Left renal cortex interstitium (tissue), 4 donors: ENCODE measurements at regions not wholly inside any gene's neighbourhood (a gene's known extent, or its start where the extent isn't known, plus 50 kb on each side); places are given as distances from the start of the nearest gene placed in this dataset.

Source experiments
- DNase-seq, 4 donors: peaks; one replicate each; pipeline ENCODE4 v3.0.0-alpha.2; 2013; ENCODE audit warnings: low read depth in 4 of 4, low spot score in 2 of 4, missing footprints in 1 of 4

GRCh38 chr9:86765746-86766430, 181.4 kb downstream of the GAS1 start:
- DNase-seq = no peak

- DNase-seq = no peak
These were observed 182.5 kb downstream of the GAS1 start for GRCh38 chr9:86764671-86765343.

- DNase-seq = no peak
These were observed 183.1 kb downstream of the GAS1 start for GRCh38 chr9:86764221-86764624.

GRCh38 chr9:86763791-86764190, 183.5 kb downstream of the GAS1 start:
- no peak for DNase-seq

GRCh38 chr9:86757382-86757720, 190.0 kb downstream of the GAS1 start:
- no peak for DNase-seq

GRCh38 chr9:86756576-86757381, 190.5 kb downstream of the GAS1 start:
- DNase-seq = no peak

GRCh38 chr9:86755561-86755941, 191.8 kb downstream of the GAS1 start:
- no peak for DNase-seq

GRCh38 chr9:86754581-86755560, 192.4 kb downstream of the GAS1 start:
- no peak for DNase-seq

- DNase-seq = no peak
These were observed 193.5 kb downstream of the GAS1 start for GRCh38 chr9:86753836-86754235.

- no peak for DNase-seq
These were observed 194.6 kb downstream of the GAS1 start for GRCh38 chr9:86752733-86753132.

GRCh38 chr9:86751956-86752355, 195.3 kb downstream of the GAS1 start:
- no peak for DNase-seq

GRCh38 chr9:86751207-86751606, 196.1 kb downstream of the GAS1 start:
- no peak for DNase-seq

- DNase-seq = no peak
These were observed 197.4 kb downstream of the GAS1 start for GRCh38 chr9:86749894-86750255.

GRCh38 chr9:86749161-86749893, 198.0 kb downstream of the GAS1 start:
- no peak for DNase-seq

GRCh38 chr9:86747711-86748110, 199.6 kb downstream of the GAS1 start:
- no peak for DNase-seq

- no peak for DNase-seq
These were observed 205.7 kb downstream of the GAS1 start for GRCh38 chr9:86741311-86742208.

- no peak for DNase-seq
These were observed 211.4 kb downstream of the GAS1 start for GRCh38 chr9:86735772-86736458.

- no peak for DNase-seq
These were observed 212.5 kb downstream of the GAS1 start for GRCh38 chr9:86734771-86735170.
